HG03095 (cell line): ENCODE measurements at regions not wholly inside any gene's neighbourhood (a gene's known extent, or its start where the extent isn't known, plus 50 kb on each side); places are given as distances from the start of the nearest gene placed in this dataset.

ENCODE experiments used
- ATAC-seq: cut with Tn5 transposase; IDR thresholded peaks from one replicate; pipeline ENCODE4 v1.9.1; 2021; ENCODE audit warnings: moderate library complexity; ENCODE audit not compliant: unreplicated experiment

DNA sequence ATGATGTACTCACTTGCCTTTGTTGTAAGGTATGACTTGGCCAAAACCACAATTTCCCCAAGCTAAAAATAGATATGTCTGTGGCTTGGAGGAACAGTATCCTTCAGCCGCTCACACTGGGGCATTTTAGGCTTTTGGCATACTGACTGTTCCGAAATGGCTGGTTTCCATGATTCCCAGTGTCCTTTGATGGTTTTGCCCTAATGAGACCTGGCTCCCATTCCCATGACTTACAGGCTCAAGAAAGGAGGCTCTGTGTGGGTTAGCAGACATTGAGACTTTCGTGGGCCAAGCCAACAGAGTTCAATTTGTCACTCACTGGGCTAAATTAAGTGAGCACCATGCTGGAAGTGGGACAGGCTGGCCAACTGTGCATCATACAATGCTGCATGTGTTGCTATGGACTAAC lies 150.6 kb downstream of the CEP135 start:
- no peak for ATAC-seq

- ATAC-seq, result no peak
Measured at GRCh38 chr4:56093576-56093975, 144.8 kb downstream of the CEP135 start.

GRCh38 chr4:56092540-56092939 lies 143.8 kb downstream of the CEP135 start:
- ATAC-seq, result no peak

GRCh38 chr4:56086561-56086960 lies 137.8 kb downstream of the CEP135 start:
- ATAC-seq, result no peak

DNA sequence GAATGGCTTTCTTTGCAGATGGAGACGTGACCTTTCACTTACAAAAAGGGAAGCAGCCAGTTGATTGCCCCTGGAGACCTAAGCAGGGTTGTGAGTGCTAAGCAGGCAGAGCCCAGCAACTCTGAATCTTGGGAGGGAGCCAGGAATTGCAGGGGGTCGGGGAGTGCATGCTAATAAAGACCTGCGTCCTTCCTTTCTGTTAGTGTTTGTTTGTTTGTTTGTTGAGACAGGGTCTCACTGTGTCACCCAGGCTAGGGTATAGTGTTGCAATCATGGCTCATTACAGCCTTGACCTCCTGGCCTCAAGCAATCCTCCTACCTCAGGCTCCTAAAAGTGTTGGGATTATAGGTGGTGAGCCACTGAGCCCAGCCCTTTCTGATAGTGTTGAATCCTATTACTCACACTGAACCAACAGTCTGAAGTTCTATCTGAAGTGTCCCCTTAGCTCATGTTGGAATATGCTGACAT lies 137.4 kb downstream of the CEP135 start:
- ATAC-seq, result no peak

GRCh38 chr4:56085275-56085674 lies 136.5 kb downstream of the CEP135 start:
- ATAC-seq, result no peak

DNA sequence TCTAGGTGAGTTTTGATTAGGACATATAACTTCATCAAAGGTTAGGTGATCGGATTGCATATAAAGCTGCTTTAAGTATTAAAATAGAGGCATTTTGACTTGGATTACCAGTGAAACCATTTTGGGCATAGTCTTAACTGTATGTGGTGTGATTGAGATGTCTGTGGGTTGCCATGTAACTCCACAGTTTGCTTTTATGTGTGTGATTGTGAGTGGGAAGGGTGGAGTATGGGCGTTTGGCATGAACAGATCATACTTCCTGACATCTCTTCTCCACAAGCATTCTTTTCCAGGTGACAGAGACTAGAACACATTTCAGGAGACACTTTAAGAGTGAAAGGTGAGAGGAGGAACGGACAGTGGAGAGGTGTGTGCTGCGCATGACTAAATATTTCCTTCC lies 136.1 kb downstream of the CEP135 start:
- ATAC-seq, result no peak
